HCT116 (cell line): ENCODE measurements at regions not wholly inside any gene's neighbourhood (a gene's known extent, or its start where the extent isn't known, plus 50 kb on each side); places are given as distances from the start of the nearest gene placed in this dataset.

Source experiments
- ATAC-seq: fragments of 200-7000 bp; cut with Tn5 transposase; 2 replicates; pipeline ENCODE4 v1.9.1; 2020; ENCODE audit warnings: mild to moderate bottlenecking, moderate library complexity
- BruUV-seq: library from RNA; stranded (reverse); fragments of 400-500 nt; replicated peaks from 2 replicates; lab custom pipeline; 2021; lab: Mats Ljungman, UMichigan
- CTCF ChIA-PET: fragments of 300-600 bp; sonication (Branson Sonifier 250); formaldehyde crosslinking; loops from one replicate; lab custom pipeline; 2021; ENCODE audit warnings: antibody characterized with exemption; lab: Charles Lee
- POLR2A ChIA-PET: fragments of 300-600, 350-600 bp; sonication (Branson Sonifier 250); formaldehyde crosslinking; loops from one replicate; lab custom pipeline; 2021; ENCODE audit warnings: antibody characterized with exemption; lab: Charles Lee
- RAD21 ChIA-PET, 2 experiments: fragments of 300-600 bp; sonication (Branson Sonifier 250); formaldehyde crosslinking; loops; one replicate each; lab custom pipeline; 2023; ENCODE audit warnings: low total read pairs in 2 of 2; ENCODE audit not compliant: uncharacterized antibody in 2 of 2, unreplicated experiment in 2 of 2, low non-redundant PET in 1 of 2; lab: Charles Lee
- DNase-seq: peaks from one replicate; pipeline ENCODE4 v3.0.0-alpha.2; 2010; ENCODE audit warnings: low read depth, low spot score
- H2AFZ ChIP-seq: fragments of 200-600 bp; shearing (Covaris generic), sonication (generic); 2 replicates; pipeline ENCODE4 v1.6.1; 2017; ENCODE audit warnings: low read depth, mixed run types, mixed read lengths, antibody characterized with exemption, low read length; ENCODE audit not compliant: poor library complexity, severe bottlenecking
- H3K27ac ChIP-seq: 2 replicates; pipeline ENCODE4 v1.5.1; 2012; ENCODE audit warnings: low read depth, low read length
- H3K27me3 ChIP-seq: fragments of 200-600 bp; sonication (generic); 2 replicates; pipeline ENCODE4 v1.6.1; 2016; ENCODE audit warnings: mixed run types, low read length, mixed read lengths; ENCODE audit not compliant: insufficient read depth
- H3K36me3 ChIP-seq, 2 experiments: fragments of 200-500 bp in 1 of 2; fragments of 200-600 bp in 1 of 2; sonication (Bioruptor generic) in 1 of 2; sonication (generic) in 1 of 2; 2 replicates each; pipeline versions ENCODE4 v1.5.1 to v1.6.1; 2014 to 2016; ENCODE audit warnings: low read length in 2 of 2, inconsistent platforms in 1 of 2, mixed read lengths in 1 of 2, mixed run types in 1 of 2; ENCODE audit not compliant: insufficient read depth in 2 of 2, control insufficient read depth in 1 of 2
- H3K4me1 ChIP-seq, 2 experiments: fragments of 200-600 bp in 1 of 2; sonication (generic) in 1 of 2; 2 replicates each; pipeline versions ENCODE4 v1.5.1 to v1.6.1; 2012 to 2017; ENCODE audit warnings: low read length in 2 of 2, inconsistent platforms in 1 of 2, mild to moderate bottlenecking in 1 of 2, mixed read lengths in 1 of 2, mixed run types in 1 of 2, moderate library complexity in 1 of 2; ENCODE audit not compliant: insufficient read depth in 2 of 2, control insufficient read depth in 1 of 2
- H3K4me2 ChIP-seq: fragments of 200-600 bp; sonication (generic); 2 replicates; pipeline ENCODE4 v1.6.1; 2017; ENCODE audit warnings: mixed run types, low read length, mixed read lengths
- H3K4me3 ChIP-seq, 2 experiments: fragments of 200-600 bp in 1 of 2; sonication (generic) in 1 of 2; replicated peaks in 1 of 2; 2 replicates each; pipeline ENCODE4 v1.5.1; 2011 to 2016; ENCODE audit warnings: low read length in 2 of 2, control low read depth in 1 of 2, low read depth in 1 of 2, mild to moderate bottlenecking in 1 of 2, mixed read lengths in 1 of 2, mixed run types in 1 of 2
- H3K79me2 ChIP-seq: fragments of 200-600 bp; sonication (generic); 2 replicates; pipeline ENCODE4 v1.6.1; 2017; ENCODE audit warnings: mild to moderate bottlenecking, mixed run types, low read length, moderate library complexity, mixed read lengths; ENCODE audit not compliant: insufficient read depth
- H3K9ac ChIP-seq: fragments of 200-600 bp; sonication (generic); 2 replicates; pipeline ENCODE4 v1.6.1; 2016; ENCODE audit warnings: low read length, mixed read lengths
- H3K9me2 ChIP-seq: fragments of 200-600 bp; sonication (generic), shearing (Covaris generic); 2 replicates; pipeline ENCODE4 v1.6.1; 2017; ENCODE audit warnings: mixed run types, mild to moderate bottlenecking, moderate library complexity; ENCODE audit not compliant: insufficient read depth
- H3K9me3 ChIP-seq, 2 experiments: fragments of 200-500 bp in 1 of 2; fragments of 200-600 bp in 1 of 2; sonication (Bioruptor generic) in 1 of 2; sonication (generic) in 1 of 2; 2 replicates each; pipeline ENCODE4 v1.6.1; 2014 to 2017; ENCODE audit warnings: low read length in 2 of 2, mixed read lengths in 2 of 2, inconsistent platforms in 1 of 2, low read depth in 1 of 2, mild to moderate bottlenecking in 1 of 2, mixed run types in 1 of 2, moderate library complexity in 1 of 2; ENCODE audit not compliant: control insufficient read depth in 1 of 2, insufficient read depth in 1 of 2
- H4K20me1 ChIP-seq: fragments of 200-600 bp; sonication (generic), shearing (Covaris generic); 2 replicates; pipeline ENCODE4 v1.6.1; 2017; ENCODE audit warnings: mixed run types, mild to moderate bottlenecking, moderate library complexity; ENCODE audit not compliant: insufficient read depth
- ATF3 ChIP-seq: IDR thresholded peaks from 2 replicates; pipeline ENCODE4 v1.6.1; 2012
- CBX3 ChIP-seq: IDR thresholded peaks from 2 replicates; pipeline ENCODE4 v1.6.1; 2012; ENCODE audit warnings: low read depth
- CEBPB ChIP-seq: IDR thresholded peaks from 2 replicates; pipeline ENCODE4 v1.6.1; 2012; ENCODE audit warnings: low read depth
- EGR1 ChIP-seq: IDR thresholded peaks from 2 replicates; pipeline ENCODE4 v1.6.1; 2012; ENCODE audit warnings: low read depth
- ELF1 ChIP-seq: IDR thresholded peaks from 2 replicates; pipeline ENCODE4 v1.6.1; 2012; ENCODE audit warnings: low read depth, borderline replicate concordance
- EZH2phosphoT487 ChIP-seq: fragments of 200-600 bp; IDR thresholded peaks from 2 replicates; pipeline ENCODE4 v1.6.1; 2018; ENCODE audit warnings: antibody characterized with exemption, borderline replicate concordance
- JUND ChIP-seq: IDR thresholded peaks from 2 replicates; pipeline ENCODE4 v1.6.1; 2012
- MAX ChIP-seq: IDR thresholded peaks from 2 replicates; pipeline ENCODE4 v1.6.1; 2012
- POLR2A ChIP-seq: IDR thresholded peaks from 2 replicates; pipeline ENCODE4 v1.7.0; 2011; ENCODE audit warnings: borderline replicate concordance; ENCODE audit not compliant: insufficient read depth, insufficient read length; ENCODE audit errors: extremely low read depth
- REST ChIP-seq: IDR thresholded peaks from 2 replicates; pipeline ENCODE4 v1.6.1; 2012; ENCODE audit warnings: low read depth
- TCF7L2 ChIP-seq: IDR thresholded peaks from 2 replicates; pipeline ENCODE4 v1.7.0; 2011; ENCODE audit warnings: borderline replicate concordance, inconsistent platforms; ENCODE audit not compliant: insufficient read depth, insufficient read length; ENCODE audit errors: extremely low read depth
- YY1 ChIP-seq: IDR thresholded peaks from 2 replicates; pipeline ENCODE4 v1.6.1; 2011; ENCODE audit warnings: low read length, low read depth, moderate library complexity, mild to moderate bottlenecking; ENCODE audit not compliant: insufficient replicate concordance; ENCODE audit errors: extremely low read depth
- intact Hi-C: fragments of 100-400 bp; cut with micrococcal nuclease; formaldehyde crosslinking; loops from 2 replicates; pipeline ENCODE4 v1.10.0; 2022

- DNase-seq (no peak), ATAC-seq (no peak)
- no peak overlapping the region for H2AFZ ChIP-seq
- CTCF ChIA-PET = no interaction called here
- no TSS peak for BruUV-seq
- TF ChIP-seq CEBPB = no peak
- no peak for TF ChIP-seq REST
- TF ChIP-seq CBX3 = no peak
- no peak for TF ChIP-seq ELF1
- no peak for TF ChIP-seq JUND
- TF ChIP-seq MAX = no peak
- no peak for TF ChIP-seq EGR1
- no peak for TF ChIP-seq ATF3
- no peak for TF ChIP-seq POLR2A
- no peak for TF ChIP-seq EZH2phosphoT487
- no peak for TF ChIP-seq YY1
- TF ChIP-seq TCF7L2 = no peak
- no peaks in the 10 kb centered on the region for H3K4me1 ChIP-seq
- no peaks in the 10 kb centered on the region for H3K9me2 ChIP-seq
- intact Hi-C loops = no loop called here
- H3K9ac ChIP-seq = no peak overlapping the region
- no peak overlapping the region for H3K4me2 ChIP-seq
- no peaks in the 10 kb centered on the region for H4K20me1 ChIP-seq
- H3K27me3 ChIP-seq = no peaks in the 10 kb centered on the region
- no peak overlapping the region for H3K4me3 ChIP-seq
- POLR2A ChIA-PET = no interaction called here
- no peaks in the 10 kb centered on the region for H3K79me2 ChIP-seq
- no peaks in the 10 kb centered on the region for H3K36me3 ChIP-seq
- RAD21 ChIA-PET = no interaction called here
- no peak overlapping the region for H3K27ac ChIP-seq
- H3K9me3 ChIP-seq = peaks cover 0 to 15% of the 10 kb centered on the region in 2 experiments; a peak in 2 of 4 replicates
These were observed 920.8 kb downstream of the TYW1 start for GRCh38 chr7:67917437-67917755.
